ENCODE measurements at regions not wholly inside any gene's neighbourhood (a gene's known extent, or its start where the extent isn't known, plus 50 kb on each side); places are given as distances from the start of the nearest gene placed in this dataset.

- TF ChIP-seq CTCF (IDR thresholded peaks at IDR 0.05) = no peak
- TF ChIP-seq POLR2A (IDR thresholded peaks at IDR 0.05) = no peak
Measured at GRCh38 chr15:29472901-29473445, 203.4 kb upstream of the NSMCE3 start.

Measured in vagina (tissue), 2 donors.